H1 (cell line): ENCODE measurements at regions not wholly inside any gene's neighbourhood (a gene's known extent, or its start where the extent isn't known, plus 50 kb on each side); places are given as distances from the start of the nearest gene placed in this dataset.

Experiments
- ASH2L ChIP-seq: fragments of 200-600, 300-600 bp; sonication (generic); IDR thresholded peaks from one replicate; pipeline ENCODE4 v1.7.1; 2017; ENCODE audit warnings: low read length
- ATF2 ChIP-seq: IDR thresholded peaks from 2 replicates; pipeline ENCODE4 v1.6.1; 2012; ENCODE audit warnings: low read length, inconsistent platforms
- CBX8 ChIP-seq: fragments of 300-800, 300-1000 bp; sonication (generic); IDR thresholded peaks from 2 replicates; pipeline ENCODE4 v1.7.1; 2016; ENCODE audit warnings: low read depth, low read length, borderline replicate concordance
- CTCF ChIP-seq, 3 experiments: IDR thresholded peaks; 1 replicate in 2 of 3; 2 replicates in 1 of 3; pipeline versions ENCODE4 v1.5.1 to v1.6.1; 2011; ENCODE audit warnings: low read length in 3 of 3, mild to moderate bottlenecking in 3 of 3, inconsistent platforms in 2 of 3, low read depth in 1 of 3, moderate library complexity in 1 of 3; ENCODE audit not compliant: insufficient read depth in 1 of 3; ENCODE audit errors: control extremely low read depth in 1 of 3
- E2F6 ChIP-seq: IDR thresholded peaks from 2 replicates; pipeline ENCODE4 v1.6.1; 2012; ENCODE audit warnings: inconsistent platforms
- EP300 ChIP-seq, 2 experiments: IDR thresholded peaks; 1 replicate in 1 of 2; 2 replicates in 1 of 2; pipeline ENCODE4 v1.6.1; 2011 to 2012; ENCODE audit warnings: low read depth in 2 of 2, low read length in 2 of 2, mild to moderate bottlenecking in 2 of 2, borderline replicate concordance in 1 of 2, inconsistent platforms in 1 of 2, moderate library complexity in 1 of 2
- EZH2 ChIP-seq: fragments of 200-600 bp; sonication (generic); IDR thresholded peaks from 2 replicates; pipeline ENCODE4 v1.7.1; 2012; ENCODE audit warnings: low read depth, mild to moderate bottlenecking, moderate library complexity, low read length, inconsistent platforms; ENCODE audit not compliant: severe bottlenecking
- GABPA ChIP-seq: IDR thresholded peaks from 2 replicates; pipeline ENCODE4 v1.6.1; 2011; ENCODE audit warnings: mild to moderate bottlenecking, low read length, moderate library complexity, borderline replicate concordance; ENCODE audit not compliant: insufficient read depth
- POLR2A ChIP-seq, 2 experiments: IDR thresholded peaks; 1 replicate in 1 of 2; 2 replicates in 1 of 2; pipeline ENCODE4 v1.6.1; 2011; ENCODE audit warnings: low read depth in 2 of 2, low read length in 2 of 2, mild to moderate bottlenecking in 2 of 2; ENCODE audit errors: control extremely low read depth in 1 of 2
- RAD21 ChIP-seq, 2 experiments: IDR thresholded peaks in 1 of 2; conservative IDR thresholded peaks in 1 of 2; 2 replicates each; pipeline ENCODE4 v1.6.1; 2011; ENCODE audit warnings: low read depth in 2 of 2, low read length in 2 of 2, improper control_type of control experiment in 1 of 2, inconsistent platforms in 1 of 2, mild to moderate bottlenecking in 1 of 2, moderate library complexity in 1 of 2
- SUZ12 ChIP-seq: fragments of 200-600 bp; sonication (generic); IDR thresholded peaks from 2 replicates; pipeline ENCODE4 v1.6.1; 2012; ENCODE audit warnings: mild to moderate bottlenecking, inconsistent platforms, low read length, moderate library complexity, mixed read lengths

- TF ChIP-seq GABPA = no peak
- no peak for TF ChIP-seq CBX8
- TF ChIP-seq RAD21 (IDR thresholded peaks at IDR 0.05 in 1 of 2, conservative IDR thresholded peaks at IDR 0.05 in 1 of 2; ENCODE audit: low read depth in 2 of 2, low read length in 2 of 2) = no peak
- no peak for TF ChIP-seq CTCF (IDR thresholded peaks at IDR 0.05; ENCODE audit: control extremely low read depth in 1 of 3, insufficient read depth in 1 of 3, low read depth in 1 of 3, low read length in 3 of 3)
- TF ChIP-seq E2F6 = no peak
- TF ChIP-seq EP300 (IDR thresholded peaks at IDR 0.05; ENCODE audit: borderline replicate concordance in 1 of 2, low read depth in 2 of 2, low read length in 2 of 2) = no peak
- TF ChIP-seq POLR2A (IDR thresholded peaks at IDR 0.05; ENCODE audit: control extremely low read depth in 1 of 2, low read depth in 2 of 2, low read length in 2 of 2) = no peak
- no peak for TF ChIP-seq EZH2
- TF ChIP-seq ATF2 = no peak
- no peak for TF ChIP-seq SUZ12
- no peak for TF ChIP-seq ASH2L
Measured at GRCh38 chr20:23299673-23300050, 50.9 kb upstream of the NXT1 start.
